Fibroblast of lung (primary cell): ENCODE measurements at regions not wholly inside any gene's neighbourhood (a gene's known extent, or its start where the extent isn't known, plus 50 kb on each side); places are given as distances from the start of the nearest gene placed in this dataset.

ENCODE experiments used
- EZH2 ChIP-seq: IDR thresholded peaks from 2 replicates; pipeline ENCODE4 v1.5.1; 2012; ENCODE audit warnings: low read length, control low read depth, mild to moderate bottlenecking; ENCODE audit errors: missing control alignments
- TF ChIP-seq, protein P1 (sequence below), 2 donors: IDR thresholded peaks in 1 of 2; conservative IDR thresholded peaks in 1 of 2; 1 replicate in 1 of 2; 2 replicates in 1 of 2; pipeline ENCODE4 v1.5.1; 2011 to 2012; ENCODE audit warnings: low read length in 2 of 2, control low read depth in 1 of 2, inconsistent platforms in 1 of 2, low read depth in 1 of 2, mild to moderate bottlenecking in 1 of 2

GRCh38 chr6:166724576-166724975 lies 97.5 kb upstream of the RPS6KA2 start:
- no peak for TF ChIP-seq EZH2
- TF ChIP-seq, protein P1, sequence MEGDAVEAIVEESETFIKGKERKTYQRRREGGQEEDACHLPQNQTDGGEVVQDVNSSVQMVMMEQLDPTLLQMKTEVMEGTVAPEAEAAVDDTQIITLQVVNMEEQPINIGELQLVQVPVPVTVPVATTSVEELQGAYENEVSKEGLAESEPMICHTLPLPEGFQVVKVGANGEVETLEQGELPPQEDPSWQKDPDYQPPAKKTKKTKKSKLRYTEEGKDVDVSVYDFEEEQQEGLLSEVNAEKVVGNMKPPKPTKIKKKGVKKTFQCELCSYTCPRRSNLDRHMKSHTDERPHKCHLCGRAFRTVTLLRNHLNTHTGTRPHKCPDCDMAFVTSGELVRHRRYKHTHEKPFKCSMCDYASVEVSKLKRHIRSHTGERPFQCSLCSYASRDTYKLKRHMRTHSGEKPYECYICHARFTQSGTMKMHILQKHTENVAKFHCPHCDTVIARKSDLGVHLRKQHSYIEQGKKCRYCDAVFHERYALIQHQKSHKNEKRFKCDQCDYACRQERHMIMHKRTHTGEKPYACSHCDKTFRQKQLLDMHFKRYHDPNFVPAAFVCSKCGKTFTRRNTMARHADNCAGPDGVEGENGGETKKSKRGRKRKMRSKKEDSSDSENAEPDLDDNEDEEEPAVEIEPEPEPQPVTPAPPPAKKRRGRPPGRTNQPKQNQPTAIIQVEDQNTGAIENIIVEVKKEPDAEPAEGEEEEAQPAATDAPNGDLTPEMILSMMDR (conservative IDR thresholded peaks at IDR 0.05 in 1 of 2, IDR thresholded peaks at IDR 0.05 in 1 of 2; ENCODE audit: low read depth in 1 of 2, low read length in 2 of 2), result no peak
